Pancreas (tissue), 10 donors: ENCODE measurements at regions not wholly inside any gene's neighbourhood (a gene's known extent, or its start where the extent isn't known, plus 50 kb on each side); places are given as distances from the start of the nearest gene placed in this dataset.

Experiments
- ATAC-seq, 4 donors: fragments of 200-7000 bp; cut with Tn5 transposase; one replicate each; pipeline versions ENCODE4 v1.8.0 to v1.9.1; 2020; ENCODE audit warnings: mild to moderate bottlenecking in 4 of 4, moderate library complexity in 4 of 4
- DNase-seq, 6 donors: peaks; one replicate each; pipeline ENCODE4 v3.0.0-alpha.2; 2020
- FAIRE-seq: peaks from 2 replicates; lab custom pipeline; 2012; peaks lifted over from hg19 to GRCh38; lab: Jason Lieb, UNC
- H3K27ac ChIP-seq, 4 donors: fragments of 200-600 bp; sonication (generic); 1 replicate in 3 of 4; 2 replicates in 1 of 4; pipeline versions ENCODE4 v1.5.0 to v1.8.0; 2020
- H3K27me3 ChIP-seq, 4 donors: fragments of 200-600 bp; one replicate each; pipeline ENCODE4 v1.8.0; 2021
- H3K36me3 ChIP-seq, 3 donors: fragments of 200-600 bp; sonication (generic) in 1 of 3; one replicate each; pipeline versions ENCODE4 v1.5.0 to v1.8.0; 2020 to 2021
- H3K4me1 ChIP-seq, 3 donors: fragments of 200-600 bp; one replicate each; pipeline ENCODE4 v1.8.0; 2021
- H3K4me3 ChIP-seq, 4 donors: fragments of 200-600 bp; sonication (generic) in 2 of 4; one replicate each; pipeline versions ENCODE4 v1.5.0 to v1.8.0; 2020 to 2021
- H3K9me3 ChIP-seq, 4 donors: fragments of 200-600 bp; one replicate each; pipeline ENCODE4 v1.8.0; 2021
- CTCF ChIP-seq, 4 donors: fragments of 200-600 bp; sonication (generic) in 3 of 4; IDR thresholded peaks; one replicate each; pipeline versions ENCODE4 v1.5.0 to v1.8.0; 2021; ENCODE audit warnings: antibody characterized with exemption in 4 of 4
- WGBS, 2 donors: extraction: QIAGEN DNeasy Blood & Tissue Kit; methylation state at CpG; one replicate each; pipeline ENCODE4 v1.1.7; 2013; 5-methylcytosine and 5-hydroxymethylcytosine counted together
- intact Hi-C, 3 donors: fragments of 100-400 bp; cut with DNase I; formaldehyde crosslinking; loops; one replicate each; pipeline versions ENCODE4 v1.11.1 to v1.14.2; 2022
- donor health status: healthy with polysubstance abuse.
- donor health status: DM: no; HTN: no; CAD: no; lungs with moderate emphysema.
- donor health status: DM: no; HTN: no; CAD: no.
- donor health status: control.
- donor health status: control.
- donor health status: Bipolar disorder and iron deficiency.
- donor health status: DM: yes; HTN: yes; CAD: no.
- donor health status: DM: no; HTN: no; CAD: no.
- donor health status: DM: no; HTN: no; CAD: no.
- donor health status: DM: yes; HTN: yes; CAD: no.

GRCh38 chr12:65594409-65594808, 229.9 kb upstream of the HMGA2 start:
- Histone ChIP-seq H3K27me3 (no peaks in the 10 kb centered on the region), H3K27ac (no peak overlapping the region), H3K9me3 (no peaks in the 10 kb centered on the region), H3K4me1 (no peaks in the 10 kb centered on the region), H3K36me3 (no peaks in the 10 kb centered on the region), H3K4me3 (no peak overlapping the region)
- no peak for TF ChIP-seq CTCF (IDR thresholded peaks at IDR 0.05)
- ATAC-seq: no peak
- DNase-seq: no peak
- intact Hi-C loops: no loop called here
- 39 to 40% methylated on average over 5 of the region's 5 CpGs for WGBS, 2 donors
- no peak for FAIRE-seq

- DNase-seq (no peak), FAIRE-seq (no peak), ATAC-seq (no peak)
- H3K9me3 ChIP-seq: no peaks in the 10 kb centered on the region
- WGBS, 2 donors: 54 to 61% methylated on average over 8 of the region's 8 CpGs
- H3K4me3 ChIP-seq: no peak overlapping the region
- intact Hi-C loops: no loop called here
- no peaks in the 10 kb centered on the region for H3K27me3 ChIP-seq
- no peaks in the 10 kb centered on the region for H3K36me3 ChIP-seq
- TF ChIP-seq CTCF (IDR thresholded peaks at IDR 0.05): no peak
- no peak overlapping the region for H3K27ac ChIP-seq
- H3K4me1 ChIP-seq: no peaks in the 10 kb centered on the region
These were observed 229.2 kb upstream of the HMGA2 start for GRCh38 chr12:65595016-65595560.

GRCh38 chr12:65596514-65597091, 227.7 kb upstream of the HMGA2 start:
- Histone ChIP-seq H3K27ac (no peak overlapping the region), H3K36me3 (no peaks in the 10 kb centered on the region), H3K9me3 (no peaks in the 10 kb centered on the region), H3K4me1 (no peaks in the 10 kb centered on the region), H3K27me3 (no peaks in the 10 kb centered on the region), H3K4me3 (no peak overlapping the region)
- no peak for ATAC-seq
- DNase-seq: no peak
- WGBS, 2 donors: 71 to 81% methylated on average over 3 of the region's 3 CpGs
- FAIRE-seq: no peak
- intact Hi-C loops: no loop called here
- TF ChIP-seq CTCF (IDR thresholded peaks at IDR 0.05): no peak

GRCh38 chr12:65597527-65597926, 226.8 kb upstream of the HMGA2 start:
- no peak overlapping the region for H3K27ac ChIP-seq

More at GRCh38 chr12:65597527-65597926, 226.8 kb upstream of the HMGA2 start:
- intact Hi-C loops: no loop called here
- no peak for ATAC-seq
- H3K4me3 ChIP-seq: no peak overlapping the region
- no peaks in the 10 kb centered on the region for H3K27me3 ChIP-seq
- H3K9me3 ChIP-seq: no peaks in the 10 kb centered on the region
- H3K36me3 ChIP-seq: no peaks in the 10 kb centered on the region
- TF ChIP-seq CTCF (IDR thresholded peaks at IDR 0.05): no peak
- no peak for DNase-seq
- no peak for FAIRE-seq
- H3K4me1 ChIP-seq: no peaks in the 10 kb centered on the region
